GM04504 (cell line): ENCODE measurements at regions not wholly inside any gene's neighbourhood (a gene's known extent, or its start where the extent isn't known, plus 50 kb on each side); places are given as distances from the start of the nearest gene placed in this dataset.
"Not testable (repeated sequence)": the region's sequence is repeated elsewhere in the genome, so short reads cannot be mapped to it uniquely, and the experiment has no call there.

ENCODE experiments used
- DNase-seq: peaks from one replicate; pipeline ENCODE4 v3.0.0-alpha.2; 2012; ENCODE audit warnings: low read depth

DNA sequence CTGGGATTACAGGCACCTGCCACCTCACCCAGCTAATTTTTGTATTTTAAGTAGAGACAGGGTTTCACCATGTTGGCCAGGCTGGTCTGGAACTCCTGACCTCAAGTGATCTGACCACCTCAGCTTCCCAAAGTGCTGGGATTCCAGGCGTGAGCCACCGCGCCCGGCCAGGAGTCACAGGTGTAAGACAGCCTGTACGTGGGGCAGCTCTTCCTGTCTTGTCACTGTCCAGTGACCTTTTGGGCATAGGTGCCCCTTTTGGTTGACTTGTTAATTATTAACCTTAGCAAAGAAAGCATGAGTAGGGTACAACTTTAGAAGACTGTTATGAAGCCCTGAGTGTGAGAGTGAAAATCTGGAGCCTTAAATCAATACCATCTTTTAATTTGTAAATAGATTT, 703.7 kb upstream of the SOX11 start:
- not testable (repeated sequence) for DNase-seq

DNA sequence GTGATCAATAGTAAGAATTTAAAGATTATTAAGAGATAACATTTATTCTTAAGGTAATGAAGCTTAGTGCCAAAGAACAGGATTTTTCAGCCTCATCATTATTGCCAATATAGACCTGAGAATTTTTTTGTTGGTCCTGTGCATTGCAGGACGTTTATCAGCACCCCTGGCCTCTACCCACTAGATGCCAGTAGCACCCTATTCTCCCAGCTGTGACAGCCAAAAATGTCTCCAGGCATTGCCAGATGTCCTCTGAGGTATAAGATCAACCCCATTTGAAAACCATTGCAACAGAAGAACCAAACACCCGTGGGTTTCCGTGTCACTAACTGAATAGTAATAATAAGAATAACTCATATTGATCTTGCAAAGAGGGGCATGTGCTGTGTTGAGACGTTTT, 700.0 kb upstream of the SOX11 start:
- no peak for DNase-seq

DNA sequence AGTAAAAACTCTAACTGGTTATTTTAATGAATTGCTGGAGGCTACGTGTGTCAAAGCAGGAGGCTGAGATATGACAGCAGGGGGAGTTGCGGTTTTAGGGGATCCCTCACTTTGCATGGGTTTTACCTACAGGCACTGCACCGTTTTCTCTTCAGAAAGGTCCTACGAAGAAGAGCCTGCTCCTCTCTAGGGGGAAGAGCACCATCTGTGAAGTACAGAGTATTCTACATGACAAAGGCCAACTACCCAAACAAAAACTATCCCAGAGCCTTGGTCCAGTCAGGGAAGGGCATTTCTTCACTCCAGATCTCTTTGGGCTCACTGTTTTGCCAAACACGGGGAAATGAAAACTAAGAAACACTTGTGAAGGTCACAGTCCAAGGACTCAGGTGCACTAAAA, 696.7 kb upstream of the SOX11 start:
- no peak for DNase-seq

DNA sequence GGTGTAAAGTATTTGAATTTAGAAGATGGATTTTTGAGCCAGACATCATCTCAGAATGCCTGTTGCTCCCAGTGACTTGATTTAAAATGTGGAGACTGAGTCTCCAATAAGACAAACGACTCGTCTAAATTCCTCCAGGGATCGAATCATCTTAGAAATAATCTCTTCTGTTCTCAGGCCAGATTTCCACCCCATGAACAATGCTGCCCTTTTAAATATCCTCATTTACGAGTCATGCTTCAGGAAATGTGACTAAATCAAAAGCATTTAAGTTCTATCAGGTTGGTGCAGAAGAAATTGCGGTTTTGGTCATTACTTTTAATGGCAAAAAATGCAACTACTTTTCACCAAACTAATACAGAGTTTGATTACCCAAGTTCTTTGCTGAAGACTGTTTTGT, 684.6 kb upstream of the SOX11 start:
- no peak for DNase-seq

DNA sequence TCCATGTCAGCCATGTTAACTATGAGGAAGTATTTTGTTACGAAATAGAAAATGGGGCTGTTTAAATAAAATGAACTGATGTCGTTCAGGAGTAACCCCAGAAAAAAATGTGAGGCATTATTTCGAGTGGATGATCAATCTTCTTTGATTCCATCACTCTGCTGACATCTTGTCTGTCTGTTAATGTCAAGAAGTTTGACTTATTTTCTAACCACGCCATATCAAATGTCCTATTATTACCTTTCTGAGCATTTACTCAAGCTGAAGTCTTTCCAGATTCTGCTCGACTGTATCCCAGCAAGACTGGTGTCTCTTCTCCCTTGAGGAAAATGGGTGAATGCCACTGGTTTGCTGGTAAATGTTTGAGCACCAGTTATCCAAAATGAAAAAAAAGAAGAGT, 672.9 kb upstream of the SOX11 start:
- no peak for DNase-seq

DNA sequence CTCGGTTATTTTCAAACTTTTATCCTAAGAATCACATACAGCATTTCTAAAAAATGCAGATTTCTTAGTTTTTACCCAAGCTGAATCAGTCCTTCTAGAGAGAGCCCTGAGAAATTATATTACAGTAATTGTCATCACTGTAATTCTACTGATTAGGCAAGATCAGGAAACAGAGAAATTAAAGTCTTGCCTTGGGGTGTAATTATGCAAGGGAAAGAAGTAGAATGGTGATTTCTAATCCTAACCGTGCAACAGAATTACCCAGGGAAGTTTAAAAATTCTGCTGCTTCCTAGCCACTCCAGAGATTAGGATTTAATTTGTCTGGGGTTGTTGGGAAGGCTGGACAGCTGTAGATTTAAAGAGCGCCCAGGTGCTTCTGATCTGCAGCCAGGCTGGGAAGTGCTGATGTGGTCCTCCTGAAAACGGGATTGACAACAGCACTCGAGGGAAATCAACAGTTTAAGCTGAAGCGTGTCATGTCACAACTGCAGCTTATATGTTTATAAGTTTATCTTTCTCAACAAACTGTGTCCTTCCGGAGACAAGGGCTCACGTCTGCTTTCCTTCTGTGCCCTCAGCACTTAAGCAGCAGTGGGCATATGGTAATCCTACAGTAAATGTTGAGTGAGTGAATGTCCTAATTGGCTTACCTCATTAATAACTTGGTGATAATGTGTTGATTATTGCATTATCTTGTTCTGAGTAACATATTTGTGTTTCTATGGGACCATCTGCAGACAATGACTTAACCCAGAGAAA, 671.9 kb upstream of the SOX11 start:
- no peak for DNase-seq

DNA sequence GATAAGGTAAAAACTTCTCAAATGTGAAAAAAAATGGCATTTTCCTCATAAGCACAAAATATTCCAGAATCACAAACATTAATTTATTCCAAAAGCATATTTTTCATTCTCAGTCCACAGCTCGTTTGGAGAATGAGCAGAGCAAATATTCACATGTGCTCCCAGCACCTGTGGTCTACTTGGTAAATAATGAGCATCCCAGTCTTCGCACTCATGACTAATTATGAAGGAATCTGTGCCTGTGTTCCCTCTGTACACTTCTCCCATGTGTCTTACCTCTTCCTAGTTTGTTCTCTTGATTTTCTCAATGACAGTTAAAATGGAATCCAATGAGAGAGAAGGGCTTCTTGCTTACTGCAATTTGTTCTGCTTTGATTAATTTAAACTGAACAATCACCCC, 671.0 kb upstream of the SOX11 start:
- DNase-seq: no peak

DNA sequence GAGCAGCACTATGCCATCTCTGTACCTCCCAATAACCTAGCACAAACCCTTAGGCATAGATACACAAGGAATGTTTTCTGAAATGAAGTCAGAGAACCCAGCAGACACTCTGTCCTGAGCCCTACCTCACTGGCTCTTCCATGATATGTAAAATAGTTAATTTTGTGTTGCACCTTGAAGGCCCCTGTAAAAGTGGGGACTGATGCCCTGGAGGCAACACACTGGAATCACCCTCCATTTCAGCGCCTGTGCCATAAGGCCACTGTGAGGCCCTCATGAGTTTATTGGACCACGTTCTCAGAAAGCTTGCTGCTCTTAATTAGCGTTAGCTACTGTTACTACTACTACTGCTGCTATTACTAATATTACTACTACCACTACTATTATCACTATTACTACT, 670.1 kb upstream of the SOX11 start:
- DNase-seq: no peak

DNA sequence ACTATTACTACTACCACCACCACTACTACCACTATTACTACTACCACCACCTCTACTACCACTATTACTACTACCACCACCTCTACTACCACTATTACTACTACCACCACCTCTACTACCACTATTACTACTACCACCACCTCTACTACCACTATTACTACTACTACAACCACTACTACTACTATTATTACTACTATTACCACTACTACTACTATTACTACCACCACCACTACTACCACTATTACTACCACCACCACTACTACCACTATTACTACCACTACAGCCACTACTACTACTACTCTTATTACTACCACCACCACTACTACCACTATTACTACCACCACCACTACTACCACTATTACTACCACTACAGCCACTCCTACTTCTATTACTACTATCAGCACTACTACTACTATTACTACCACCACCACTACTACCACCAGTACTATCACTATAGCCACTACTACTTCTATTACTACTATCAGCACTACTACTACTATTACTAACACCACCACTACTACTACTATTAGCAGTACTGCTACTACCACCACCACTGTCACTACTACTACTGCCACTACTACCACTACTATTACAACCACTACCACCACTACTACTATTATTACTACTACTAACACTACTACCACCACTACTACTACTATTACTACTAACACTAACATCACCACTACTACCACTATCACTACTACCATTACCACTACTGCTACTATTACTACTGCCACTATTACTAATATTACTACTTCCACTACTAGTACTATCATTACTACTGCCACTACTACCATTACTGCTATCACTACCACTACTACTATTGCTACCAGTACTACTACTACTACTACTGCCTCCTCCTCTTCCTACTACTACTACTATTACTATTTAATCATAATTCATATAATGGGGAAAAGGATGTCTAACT, 669.2 kb upstream of the SOX11 start:
- DNase-seq: not testable (repeated sequence)

DNA sequence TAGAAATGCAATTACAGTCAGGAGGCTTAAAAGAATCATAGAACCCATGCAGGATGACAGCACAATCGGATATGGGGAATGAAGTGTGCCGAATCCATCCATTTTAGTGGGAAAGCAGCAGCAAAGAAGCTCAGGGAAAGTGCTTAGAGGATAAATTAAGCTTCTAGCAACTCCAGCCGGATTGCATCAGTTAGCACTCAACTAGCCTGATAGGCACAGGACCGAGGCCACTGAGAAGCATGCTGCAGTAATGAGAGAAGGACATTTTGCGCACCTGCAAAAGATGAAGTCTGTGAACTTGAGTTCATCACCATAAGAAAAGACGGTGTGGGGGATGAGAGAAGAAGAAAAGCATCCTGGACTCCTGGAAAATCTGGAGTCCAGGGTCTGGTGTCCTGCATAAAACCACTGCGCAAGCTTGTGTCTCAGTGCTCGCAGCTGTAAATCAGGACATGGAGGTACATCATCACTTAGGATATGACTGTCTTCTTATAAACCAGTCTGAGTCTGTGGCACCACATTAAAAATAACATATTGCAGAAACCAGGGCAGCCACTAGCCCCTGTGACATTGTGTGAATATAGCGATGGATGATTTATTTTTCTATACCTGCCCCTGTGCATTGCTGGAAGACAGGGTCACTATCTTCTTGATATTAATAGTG, 665.5 kb upstream of the SOX11 start:
- DNase-seq: no peak

DNA sequence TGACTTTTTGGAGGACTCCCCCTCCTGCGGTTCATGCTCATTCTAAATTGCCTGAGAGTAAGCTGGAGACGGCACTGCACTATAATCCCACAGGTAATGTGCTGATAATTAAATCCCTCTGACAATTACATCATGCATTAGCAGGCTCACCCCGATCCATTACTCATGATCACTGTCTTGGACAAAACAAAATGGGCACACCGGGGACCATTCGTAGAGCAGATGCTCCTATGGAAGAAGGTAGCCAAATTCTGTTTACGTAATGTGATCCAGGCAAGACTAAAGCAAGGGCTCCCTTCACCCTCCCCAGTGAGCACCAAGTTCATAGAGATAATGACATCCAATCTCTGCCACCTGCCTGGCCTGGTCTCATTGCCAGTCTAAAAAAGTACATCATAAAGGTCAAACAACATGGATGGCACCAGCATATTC, 657.1 kb upstream of the SOX11 start:
- DNase-seq: no peak

DNA sequence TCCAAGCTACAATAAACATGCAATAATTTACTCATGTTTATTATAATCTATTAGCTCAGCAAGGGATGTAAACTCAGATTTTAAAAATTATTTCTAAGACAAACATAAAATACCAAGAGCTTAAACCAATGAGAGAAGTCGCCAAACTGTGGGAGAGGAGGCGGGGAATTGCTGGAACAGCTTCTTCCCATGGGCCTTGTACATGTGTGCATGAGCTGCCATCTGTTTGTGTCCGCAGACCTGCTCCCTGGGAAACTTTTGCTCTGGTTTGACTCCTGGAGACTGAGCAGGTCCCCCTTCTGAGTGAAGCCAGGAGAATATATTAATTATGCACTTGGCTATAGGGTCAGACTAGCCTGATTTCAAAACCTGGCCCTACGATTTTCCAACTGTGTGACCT, 655.9 kb upstream of the SOX11 start:
- DNase-seq: no peak

DNA sequence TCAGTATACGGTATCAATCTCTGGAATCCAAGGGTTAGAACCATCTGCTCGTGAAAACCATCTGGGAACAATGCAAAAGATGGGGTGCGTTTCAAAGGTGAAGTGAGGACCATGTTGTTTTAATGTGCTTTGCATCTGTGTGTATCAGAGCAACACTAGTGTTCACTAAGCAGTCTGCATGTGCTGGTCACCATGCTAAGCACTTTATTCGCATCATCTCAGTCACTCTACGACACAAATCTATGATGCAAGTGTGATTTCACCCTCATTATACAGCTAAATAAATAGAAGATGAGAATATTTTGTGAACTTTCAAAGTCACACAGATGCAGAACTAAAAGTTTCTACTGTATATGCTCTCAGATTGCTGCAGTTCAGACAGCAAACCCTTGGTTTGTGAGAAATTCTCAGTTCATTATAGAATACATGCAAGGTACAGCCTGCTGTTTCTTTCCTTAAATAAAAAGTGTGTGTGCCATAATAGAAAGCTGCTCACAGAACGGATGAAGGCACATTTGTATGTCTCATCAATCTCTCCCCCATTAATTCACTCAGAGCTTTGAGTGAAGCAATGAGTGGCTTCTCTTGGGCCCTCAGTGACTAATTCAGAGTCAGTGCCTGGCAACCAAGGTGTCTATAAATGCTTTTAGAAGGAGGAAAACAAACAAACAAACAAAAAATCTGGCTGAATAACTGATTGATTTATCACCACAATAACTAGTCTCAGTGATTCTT, 652.8 kb upstream of the SOX11 start:
- no peak for DNase-seq

DNA sequence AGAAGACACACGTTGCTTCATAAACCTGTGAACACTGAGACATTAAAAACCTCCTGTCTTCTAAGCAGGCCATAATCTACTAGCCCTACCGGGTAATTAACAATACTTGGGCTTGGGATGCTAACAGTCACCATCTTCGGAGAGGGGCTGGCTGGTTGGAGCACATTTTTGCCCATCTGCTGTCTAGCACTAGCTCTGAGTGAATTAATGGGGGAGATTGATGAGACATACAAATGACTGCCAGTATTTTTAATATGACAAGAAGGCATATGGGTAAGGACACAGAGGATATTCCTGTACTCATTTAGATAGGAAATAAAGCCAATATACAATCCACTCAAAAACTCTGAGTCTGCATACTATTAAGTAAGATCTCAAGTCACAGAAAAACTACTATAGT, 651.6 kb upstream of the SOX11 start:
- no peak for DNase-seq

DNA sequence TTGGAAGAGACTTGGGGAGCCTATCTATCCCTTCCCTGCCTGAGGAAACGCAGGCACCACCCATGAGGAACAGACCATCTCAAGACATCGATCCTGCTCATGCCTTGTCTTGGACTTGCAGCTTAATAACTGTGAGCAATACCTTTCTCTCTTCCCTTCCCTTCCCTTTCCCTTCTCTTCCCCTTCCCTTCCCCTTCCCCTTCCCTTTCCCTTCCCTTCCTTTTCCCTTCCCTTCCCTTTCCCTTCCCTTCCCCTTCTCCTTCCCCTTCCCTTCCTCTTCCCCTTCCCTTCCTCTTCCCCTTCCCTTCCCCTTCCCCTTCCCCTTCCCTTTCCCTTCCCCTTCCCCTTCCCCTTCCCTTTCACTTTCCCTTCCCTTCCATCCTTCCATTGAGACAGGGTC, 650.7 kb upstream of the SOX11 start:
- DNase-seq: no peak

DNA sequence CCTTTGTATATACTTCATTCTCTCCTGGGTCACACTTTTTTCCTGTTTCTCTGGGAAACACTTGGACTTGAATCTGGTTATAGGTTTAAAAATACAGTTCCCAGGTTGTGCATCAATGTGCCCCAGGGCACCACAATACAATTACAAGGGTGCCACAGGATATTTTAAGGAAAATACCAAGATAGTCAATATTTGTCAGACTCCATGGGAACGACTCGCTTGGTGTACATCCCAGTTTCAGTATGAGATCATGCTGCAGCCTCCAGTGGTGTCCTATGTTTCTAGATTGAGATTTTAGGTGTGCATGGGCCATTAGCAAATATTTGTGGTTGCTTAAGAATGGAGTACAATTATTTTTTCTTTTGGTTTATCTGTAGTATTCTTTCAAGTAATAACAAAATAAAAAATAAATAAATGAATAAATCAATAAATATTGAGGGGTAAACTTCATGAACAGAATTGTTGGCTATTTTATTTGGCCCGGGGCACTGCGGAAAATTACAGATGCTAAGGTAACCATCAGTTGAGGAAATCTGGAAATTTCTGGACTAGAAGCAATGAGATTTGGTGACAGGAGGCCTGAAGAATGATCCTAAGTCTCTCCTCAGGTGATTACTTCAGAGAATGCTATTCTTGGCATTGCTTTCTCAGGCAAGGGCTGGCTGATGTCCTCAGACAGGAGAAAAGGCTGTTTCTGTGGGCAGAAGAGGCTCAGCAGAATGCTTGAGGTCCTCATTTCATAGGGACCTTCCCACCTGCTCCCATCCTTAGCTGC, 649.3 kb upstream of the SOX11 start:
- no peak for DNase-seq

DNA sequence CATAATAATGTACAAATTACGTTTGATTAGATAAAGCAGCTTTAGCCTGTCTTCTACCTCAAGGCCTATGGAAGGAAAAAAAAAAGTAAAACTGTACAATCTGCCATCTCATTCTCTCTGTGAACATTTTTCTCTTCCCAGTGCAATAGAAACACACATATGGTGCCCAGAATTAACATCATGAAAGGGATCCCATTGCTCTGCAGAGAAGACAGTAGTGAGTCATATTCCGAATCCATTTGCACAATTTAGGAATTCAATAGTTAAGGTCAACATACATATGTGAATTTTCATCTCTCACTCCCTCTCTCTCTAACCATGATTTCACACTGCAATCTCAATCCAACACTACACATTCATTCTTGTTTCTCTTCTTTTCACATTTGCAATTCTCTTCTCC, 640.9 kb upstream of the SOX11 start:
- no peak for DNase-seq

DNA sequence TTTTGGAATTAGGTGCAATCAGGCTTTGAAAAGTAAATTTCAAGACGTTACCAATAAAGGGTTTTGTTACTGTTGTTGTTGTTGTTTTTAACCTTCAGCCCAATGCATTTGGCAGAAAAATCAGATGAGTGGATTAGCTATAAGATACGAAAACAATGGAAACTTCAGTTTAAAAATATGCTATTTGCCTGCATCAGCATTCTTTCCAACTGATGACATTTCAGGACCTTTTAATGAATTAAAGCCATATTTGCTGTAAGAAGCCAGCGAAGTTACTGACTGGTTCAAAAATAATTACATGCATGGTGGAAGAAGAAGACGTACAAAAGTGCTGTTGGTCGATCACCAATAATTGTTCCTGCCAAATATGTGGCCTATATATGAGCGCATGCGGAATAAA, 639.3 kb upstream of the SOX11 start:
- no peak for DNase-seq

DNA sequence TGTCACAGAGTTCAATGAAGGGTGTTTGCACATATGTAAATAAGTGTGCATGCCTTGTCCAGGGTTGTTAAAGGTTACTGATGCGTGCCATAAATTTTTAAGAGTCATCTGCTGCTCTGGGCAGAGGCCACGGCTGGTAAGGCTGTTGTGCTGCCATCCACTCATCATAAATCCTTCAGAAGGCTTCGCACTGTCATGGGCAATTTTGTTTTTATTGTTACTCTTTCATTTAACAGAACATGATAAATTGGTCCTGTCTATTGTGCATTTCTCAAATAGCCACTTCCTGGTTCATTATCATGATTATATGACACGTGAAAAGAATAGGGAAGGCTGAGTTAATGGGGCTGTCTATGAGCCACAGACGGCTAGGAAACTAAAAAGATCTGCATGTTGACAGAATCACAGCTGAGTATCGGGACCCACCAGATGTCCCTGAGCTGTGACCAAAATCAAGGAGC, 634.3 kb upstream of the SOX11 start:
- DNase-seq: no peak

DNA sequence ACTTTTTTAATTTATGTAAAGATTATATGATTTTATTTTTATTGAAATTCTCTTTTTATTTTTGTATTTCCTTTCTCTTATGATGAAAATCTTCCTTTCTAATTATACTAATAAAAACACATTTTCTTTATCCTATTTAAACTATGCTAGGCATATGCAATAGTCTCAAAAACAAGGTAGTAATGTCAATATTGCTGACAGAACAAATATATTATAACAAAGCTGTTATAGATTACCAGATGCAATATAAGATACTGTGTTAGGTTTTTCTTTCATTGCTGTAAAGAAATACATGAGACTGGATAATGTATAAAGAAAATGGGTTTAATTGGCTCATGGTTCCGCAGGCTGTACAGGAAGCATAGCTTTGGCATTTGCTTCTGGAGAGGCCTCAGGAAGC, 631.2 kb upstream of the SOX11 start:
- DNase-seq: no peak

DNA sequence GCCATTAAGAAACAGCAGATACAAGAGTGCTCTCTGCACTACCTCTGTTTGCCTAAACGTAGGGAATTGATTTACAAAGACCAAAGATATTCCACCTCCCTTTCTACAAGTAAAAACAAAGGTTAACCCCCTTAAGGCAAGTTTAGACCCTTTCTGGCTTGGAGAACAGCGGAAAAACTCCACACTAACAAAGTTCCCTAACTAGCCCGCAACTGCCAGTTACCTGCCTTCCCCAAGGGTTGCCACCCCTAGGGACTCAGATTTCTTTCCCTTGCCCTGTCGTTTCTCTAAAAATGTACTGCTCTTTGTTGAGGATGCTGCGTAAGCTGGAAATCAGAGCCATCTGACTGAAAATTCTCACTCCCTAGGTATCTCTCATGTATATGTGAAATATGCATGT, 627.5 kb upstream of the SOX11 start:
- DNase-seq: no peak
